ENCODE measurements at regions not wholly inside any gene's neighbourhood (a gene's known extent, or its start where the extent isn't known, plus 50 kb on each side); places are given as distances from the start of the nearest gene placed in this dataset.
"Not testable (repeated sequence)": the region's sequence is repeated elsewhere in the genome, so short reads cannot be mapped to it uniquely, and the experiment has no call there.

GRCh38 chr5:113689647-113690046 is 176.2 kb downstream of the YTHDC2 start:
- Histone ChIP-seq H3K4me3 (no peak overlapping the region), H3K27me3 (ENCODE audit: low read depth) (peaks cover 35% of the 10 kb centered on the region), H3K9me3 (no peaks in the 10 kb centered on the region), H3K4me1 (no peaks in the 10 kb centered on the region), H3K36me3 (replicated peaks) (no peaks in the 10 kb centered on the region)
- in situ Hi-C loops (cut with MboI; ENCODE audit: low sequenced_read_pairs), result loop anchor here (25.0 kb wide), 2 partner anchors 773 to 1098 kb away; no protein-coding TSS in a partner anchor
- no peak for DNase-seq (ENCODE audit: low spot score in 2 of 2)

GRCh38 chr5:113692466-113692865 is 179.0 kb downstream of the YTHDC2 start:
- Histone ChIP-seq H3K27me3 (ENCODE audit: low read depth) (peaks cover 31% of the 10 kb centered on the region), H3K36me3 (replicated peaks) (no peaks in the 10 kb centered on the region), H3K4me1 (no peaks in the 10 kb centered on the region), H3K9me3 (no peaks in the 10 kb centered on the region), H3K4me3 (no peak overlapping the region)
- in situ Hi-C loops (cut with MboI; ENCODE audit: low sequenced_read_pairs), result loop anchor here (25.0 kb wide), 2 partner anchors 770 to 1095 kb away; no protein-coding TSS in a partner anchor
- DNase-seq (ENCODE audit: low spot score in 2 of 2), result no peak

- DNase-seq (ENCODE audit: low spot score in 2 of 2), result no peak
These were observed 179.5 kb downstream of the YTHDC2 start for GRCh38 chr5:113692891-113693457.

GRCh38 chr5:113693701-113694100 is 180.2 kb downstream of the YTHDC2 start:
- Histone ChIP-seq H3K36me3 (replicated peaks) (no peaks in the 10 kb centered on the region), H3K9me3 (no peaks in the 10 kb centered on the region), H3K4me1 (no peaks in the 10 kb centered on the region), H3K27me3 (ENCODE audit: low read depth) (peaks cover 31% of the 10 kb centered on the region), H3K4me3 (no peak overlapping the region)
- in situ Hi-C loops (cut with MboI; ENCODE audit: low sequenced_read_pairs), result loop anchor here (25.0 kb wide), 2 partner anchors 769 to 1094 kb away; no protein-coding TSS in a partner anchor
- no peak for DNase-seq (ENCODE audit: low spot score in 2 of 2)

More at GRCh38 chr5:113692891-113693457, 179.5 kb downstream of the YTHDC2 start:
- Histone ChIP-seq H3K27me3 (ENCODE audit: low read depth) (peaks cover 31% of the 10 kb centered on the region), H3K36me3 (replicated peaks) (no peaks in the 10 kb centered on the region), H3K4me1 (no peaks in the 10 kb centered on the region), H3K4me3 (no peak overlapping the region), H3K9me3 (no peaks in the 10 kb centered on the region)
- in situ Hi-C loops (cut with MboI; ENCODE audit: low sequenced_read_pairs), result loop anchor here (25.0 kb wide), 2 partner anchors 769 to 1094 kb away; no protein-coding TSS in a partner anchor

GRCh38 chr5:113694576-113694975 is 181.1 kb downstream of the YTHDC2 start:
- Histone ChIP-seq H3K27me3 (ENCODE audit: low read depth) (peaks cover 31% of the 10 kb centered on the region), H3K4me1 (no peaks in the 10 kb centered on the region), H3K36me3 (replicated peaks) (no peaks in the 10 kb centered on the region), H3K9me3 (no peaks in the 10 kb centered on the region), H3K4me3 (no peak overlapping the region)
- in situ Hi-C loops (cut with MboI; ENCODE audit: low sequenced_read_pairs), result loop anchor here (25.0 kb wide), 2 partner anchors 768 to 1093 kb away; no protein-coding TSS in a partner anchor
- no peak for DNase-seq (ENCODE audit: low spot score in 2 of 2)

- no peaks in the 10 kb centered on the region for H3K9me3 ChIP-seq
- no peak overlapping the region for H3K4me3 ChIP-seq
- in situ Hi-C loops (cut with MboI; ENCODE audit: low sequenced_read_pairs), result no loop called here
- no peaks in the 10 kb centered on the region for H3K4me1 ChIP-seq
- no peaks in the 10 kb centered on the region for H3K27me3 ChIP-seq (ENCODE audit: low read depth)
- DNase-seq (ENCODE audit: low spot score in 2 of 2), result no peak
- H3K36me3 ChIP-seq (replicated peaks), result no peaks in the 10 kb centered on the region
These were observed 189.8 kb downstream of the YTHDC2 start for GRCh38 chr5:113703266-113703665.

- in situ Hi-C loops (cut with MboI; ENCODE audit: low sequenced_read_pairs), result no loop called here
- Histone ChIP-seq H3K4me3 (no peak overlapping the region), H3K9me3 (no peaks in the 10 kb centered on the region), H3K36me3 (replicated peaks) (no peaks in the 10 kb centered on the region), H3K4me1 (no peaks in the 10 kb centered on the region), H3K27me3 (ENCODE audit: low read depth) (no peaks in the 10 kb centered on the region)
- no peak for DNase-seq (ENCODE audit: low spot score in 2 of 2)
These were observed 192.2 kb downstream of the YTHDC2 start for GRCh38 chr5:113705657-113706056.

- Histone ChIP-seq H3K4me3 (no peak overlapping the region), H3K4me1 (no peaks in the 10 kb centered on the region), H3K27me3 (ENCODE audit: low read depth) (no peaks in the 10 kb centered on the region), H3K36me3 (replicated peaks) (no peaks in the 10 kb centered on the region), H3K9me3 (no peaks in the 10 kb centered on the region)
- in situ Hi-C loops (cut with MboI; ENCODE audit: low sequenced_read_pairs), result no loop called here
- no peak for DNase-seq (ENCODE audit: low spot score in 2 of 2)
These were observed 199.6 kb downstream of the YTHDC2 start for GRCh38 chr5:113713051-113713450.

GRCh38 chr5:113715921-113716320 is 202.4 kb downstream of the YTHDC2 start:
- H3K9me3 ChIP-seq; in situ Hi-C loops (cut with MboI; ENCODE audit: low sequenced_read_pairs); H3K4me3 ChIP-seq; H3K36me3 ChIP-seq (replicated peaks); H3K4me1 ChIP-seq; DNase-seq (ENCODE audit: low spot score in 2 of 2); H3K27me3 ChIP-seq (ENCODE audit: low read depth): not testable (repeated sequence)

GRCh38 chr5:113719549-113719948 is 206.1 kb downstream of the YTHDC2 start:
- DNase-seq (ENCODE audit: low spot score in 2 of 2), result no peak
- Histone ChIP-seq H3K36me3 (replicated peaks) (no peaks in the 10 kb centered on the region), H3K4me1 (no peaks in the 10 kb centered on the region), H3K27me3 (ENCODE audit: low read depth) (no peaks in the 10 kb centered on the region), H3K4me3 (no peak overlapping the region), H3K9me3 (no peaks in the 10 kb centered on the region)
- in situ Hi-C loops (cut with MboI; ENCODE audit: low sequenced_read_pairs), result no loop called here

GRCh38 chr5:113721171-113721570 is 207.7 kb downstream of the YTHDC2 start:
- Histone ChIP-seq H3K27me3 (ENCODE audit: low read depth) (no peaks in the 10 kb centered on the region), H3K4me1 (no peaks in the 10 kb centered on the region), H3K36me3 (replicated peaks) (no peaks in the 10 kb centered on the region), H3K4me3 (no peak overlapping the region), H3K9me3 (no peaks in the 10 kb centered on the region)
- no peak for DNase-seq (ENCODE audit: low spot score in 2 of 2)
- in situ Hi-C loops (cut with MboI; ENCODE audit: low sequenced_read_pairs), result no loop called here

GRCh38 chr5:113723021-113723420 is 209.5 kb downstream of the YTHDC2 start:
- Histone ChIP-seq H3K9me3 (no peaks in the 10 kb centered on the region), H3K4me3 (no peak overlapping the region), H3K27me3 (ENCODE audit: low read depth) (no peaks in the 10 kb centered on the region), H3K4me1 (no peaks in the 10 kb centered on the region), H3K36me3 (replicated peaks) (no peaks in the 10 kb centered on the region)
- DNase-seq (ENCODE audit: low spot score in 2 of 2), result no peak
- in situ Hi-C loops (cut with MboI; ENCODE audit: low sequenced_read_pairs), result no loop called here

- Histone ChIP-seq H3K4me1 (no peaks in the 10 kb centered on the region), H3K9me3 (no peaks in the 10 kb centered on the region), H3K4me3 (no peak overlapping the region), H3K27me3 (ENCODE audit: low read depth) (no peaks in the 10 kb centered on the region), H3K36me3 (replicated peaks) (no peaks in the 10 kb centered on the region)
- in situ Hi-C loops (cut with MboI; ENCODE audit: low sequenced_read_pairs), result no loop called here
- DNase-seq (ENCODE audit: low spot score in 2 of 2), result no peak
These were observed 222.3 kb downstream of the YTHDC2 start for GRCh38 chr5:113735751-113736150.

GRCh38 chr5:113742176-113742575 is 228.7 kb downstream of the YTHDC2 start:
- in situ Hi-C loops (cut with MboI; ENCODE audit: low sequenced_read_pairs), result no loop called here

GRCh38 chr5:113742639-113743038 is 229.1 kb downstream of the YTHDC2 start:
- Histone ChIP-seq H3K4me3 (no peak overlapping the region), H3K4me1 (no peaks in the 10 kb centered on the region), H3K27me3 (ENCODE audit: low read depth) (no peaks in the 10 kb centered on the region), H3K36me3 (replicated peaks) (no peaks in the 10 kb centered on the region), H3K9me3 (no peaks in the 10 kb centered on the region)
- in situ Hi-C loops (cut with MboI; ENCODE audit: low sequenced_read_pairs), result no loop called here
- DNase-seq (ENCODE audit: low spot score in 2 of 2), result no peak

More at GRCh38 chr5:113742176-113742575, 228.7 kb downstream of the YTHDC2 start:
- no peak for DNase-seq (ENCODE audit: low spot score in 2 of 2)
- Histone ChIP-seq H3K27me3 (ENCODE audit: low read depth) (no peaks in the 10 kb centered on the region), H3K4me1 (no peaks in the 10 kb centered on the region), H3K9me3 (no peaks in the 10 kb centered on the region), H3K36me3 (replicated peaks) (no peaks in the 10 kb centered on the region), H3K4me3 (no peak overlapping the region)
